ENCODE measurements at regions not wholly inside any gene's neighbourhood (a gene's known extent, or its start where the extent isn't known, plus 50 kb on each side); places are given as distances from the start of the nearest gene placed in this dataset.

GRCh38 chr1:87968197-87968955 is 639.7 kb downstream of the LMO4 start:
- no peak; the same call in 1 of the 2 replicates for ATAC-seq
- Histone ChIP-seq H3K9me3 (ENCODE audit: control insufficient read depth, insufficient read depth, low read depth, low read length) (no peaks in the 10 kb centered on the region), H3K27ac (ENCODE audit: low read length) (no peak overlapping the region), H3K27me3 (ENCODE audit: control insufficient read depth, insufficient read depth, low read length) (no peaks in the 10 kb centered on the region), H3K4me3 (ENCODE audit: low read depth in 2 of 2, low read length in 2 of 2) (no peak overlapping the region), H3K36me3 (ENCODE audit: control insufficient read depth, insufficient read depth, low read length) (no peaks in the 10 kb centered on the region), H3K4me1 (ENCODE audit: control insufficient read depth, insufficient read depth, low read length) (no peaks in the 10 kb centered on the region)
- no TSS peak for BruUV-seq (replicated peaks)
- no peak for TF ChIP-seq POLR2AphosphoS5 (IDR thresholded peaks at IDR 0.05; ENCODE audit: low read depth, low read length)
- TF ChIP-seq TCF7L2 (IDR thresholded peaks at IDR 0.05; ENCODE audit: low read depth, low read length), result peak; percentile 39; the same call in 1 of the 2 replicates
- no peak for TF ChIP-seq CTCF (IDR thresholded peaks at IDR 0.05)
- TF ChIP-seq REST (IDR thresholded peaks at IDR 0.05; ENCODE audit: insufficient read depth in 1 of 2, low read depth in 2 of 2, low read length in 1 of 2), result no peak
- TF ChIP-seq SIN3A (IDR thresholded peaks at IDR 0.05; ENCODE audit: borderline replicate concordance, insufficient read depth, low read depth, low read length), result no peak
- ChIA-PET POLR2A (interaction anchor here (0.6 kb wide), 1 partner anchor 680 kb away, joined by 4 read pairs; no protein-coding TSS in a partner anchor), CTCF (no interaction called here)
- intact Hi-C loops (cut with micrococcal nuclease; ENCODE audit: unreplicated experiment), result no loop called here
- in situ Hi-C loops (cut with HindIII; ENCODE audit: low pct_unique_long_range_greater_than_20kb, low sequenced_read_pairs), result no loop called here
- no peak for DNase-seq (ENCODE audit: low read depth, low spot score)

GRCh38 chr1:87969040-87969439 is 640.4 kb downstream of the LMO4 start:
- CTCF ChIA-PET, result no interaction called here
- in situ Hi-C loops (cut with HindIII; ENCODE audit: low pct_unique_long_range_greater_than_20kb, low sequenced_read_pairs), result no loop called here
- no TSS peak for BruUV-seq (replicated peaks)

More at GRCh38 chr1:87969040-87969439, 640.4 kb downstream of the LMO4 start:
- no peaks in the 10 kb centered on the region for H3K27me3 ChIP-seq (ENCODE audit: control insufficient read depth, insufficient read depth, low read length)
- H3K4me3 ChIP-seq (ENCODE audit: low read depth in 2 of 2, low read length in 2 of 2), result no peak overlapping the region
- no peaks in the 10 kb centered on the region for H3K36me3 ChIP-seq (ENCODE audit: control insufficient read depth, insufficient read depth, low read length)
- no peaks in the 10 kb centered on the region for H3K9me3 ChIP-seq (ENCODE audit: control insufficient read depth, insufficient read depth, low read depth, low read length)
- no peak for DNase-seq (ENCODE audit: low read depth, low spot score)
- POLR2A ChIA-PET, result no interaction called here
- no peak for ATAC-seq
- TF ChIP-seq TCF7L2 (IDR thresholded peaks at IDR 0.05; ENCODE audit: low read depth, low read length), result no peak
- TF ChIP-seq REST (IDR thresholded peaks at IDR 0.05; ENCODE audit: insufficient read depth in 1 of 2, low read depth in 2 of 2, low read length in 1 of 2), result no peak
- no peak for TF ChIP-seq POLR2AphosphoS5 (IDR thresholded peaks at IDR 0.05; ENCODE audit: low read depth, low read length)
- no peak for TF ChIP-seq SIN3A (IDR thresholded peaks at IDR 0.05; ENCODE audit: borderline replicate concordance, insufficient read depth, low read depth, low read length)
- no peak for TF ChIP-seq CTCF (IDR thresholded peaks at IDR 0.05)
- H3K4me1 ChIP-seq (ENCODE audit: control insufficient read depth, insufficient read depth, low read length), result no peaks in the 10 kb centered on the region
- intact Hi-C loops (cut with micrococcal nuclease; ENCODE audit: unreplicated experiment), result no loop called here
- no peak overlapping the region for H3K27ac ChIP-seq (ENCODE audit: low read length)

All from Panc1 (cell line).